ENCODE measurements at regions not wholly inside any gene's neighbourhood (a gene's known extent, or its start where the extent isn't known, plus 50 kb on each side); places are given as distances from the start of the nearest gene placed in this dataset.

DNA sequence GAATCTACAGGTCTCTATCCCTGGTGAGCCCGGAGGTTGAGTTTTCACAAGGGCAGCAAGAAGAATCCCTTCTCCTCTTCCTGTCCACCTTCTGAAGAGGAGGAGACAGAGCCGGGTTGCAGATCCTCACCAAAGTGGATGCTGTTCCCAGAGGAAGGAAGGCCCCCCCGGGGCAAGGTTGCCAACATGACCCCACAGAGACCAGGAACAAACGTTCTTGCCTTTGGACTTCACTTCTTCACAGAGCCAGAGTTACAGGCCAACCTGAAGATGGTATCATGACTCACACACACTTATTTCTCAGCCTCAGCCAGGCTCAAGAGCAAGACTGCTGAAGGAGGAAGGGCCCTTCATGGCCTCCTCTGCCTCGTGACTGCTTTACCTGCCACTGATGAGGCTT lies 384.3 kb downstream of the CD83 start:
- ChIA-PET POLR2A (no interaction called here), CTCF (ENCODE audit: low intra/inter-chr PET ratio, low total read pairs) (no interaction called here)
- Histone ChIP-seq H3K4me2 (ENCODE audit: low read depth, low read length) (no peak overlapping the region), H3K27me3 (ENCODE audit: control insufficient read depth in 1 of 2, insufficient read depth in 2 of 2, low read length in 2 of 2) (no peaks in the 10 kb centered on the region), H3K4me1 (ENCODE audit: insufficient read depth, low read length) (no peaks in the 10 kb centered on the region), H2AFZ (ENCODE audit: low read length) (no peak overlapping the region), H3K36me3 (replicated peaks in 1 of 2; ENCODE audit: control insufficient read depth in 1 of 2, insufficient read depth in 2 of 2, low read length in 2 of 2) (no peaks in the 10 kb centered on the region), H3K27ac (ENCODE audit: extremely low read length, insufficient read depth, low read length) (no peak overlapping the region), H3K79me2 (ENCODE audit: insufficient read depth, low read length) (no peaks in the 10 kb centered on the region), H4K20me1 (ENCODE audit: insufficient read depth, low read length) (no peaks in the 10 kb centered on the region), H3K9ac (ENCODE audit: insufficient read depth, low read depth, low read length) (no peak overlapping the region), H3K9me3 (ENCODE audit: low read length) (no peaks in the 10 kb centered on the region), H3K4me3 (replicated peaks in 1 of 3; ENCODE audit: insufficient read depth in 1 of 3, low read depth in 2 of 3, low read length in 3 of 3) (no peak overlapping the region)
- 23% methylated on average over 4 of the region's 5 CpGs for WGBS (ENCODE audit: low lambda C conversion rate)
- no peak for DNase-seq (ENCODE audit: low spot score)
- no TSS peak for BruUV-seq (replicated peaks)
- in situ Hi-C loops (cut with HindIII; ENCODE audit: extremely low pct_ligation_motif_present, low pct_unique_long_range_greater_than_20kb), result no loop called here
- FAIRE-seq, result no peak
- intact Hi-C loops (cut with micrococcal nuclease; ENCODE audit: unreplicated experiment), result no loop called here
- ATAC-seq, result no peak
- TF ChIP-seq ZNF337 (CRISPR knock-in tag; IDR thresholded peaks at IDR 0.05; ENCODE audit: borderline replicate concordance, low read depth) (no peak), BRD4 (CRISPR knock-in tag; IDR thresholded peaks at IDR 0.05) (no peak), MEF2D (CRISPR knock-in tag; IDR thresholded peaks at IDR 0.05) (no peak), NFAT5 (CRISPR knock-in tag; IDR thresholded peaks at IDR 0.05) (no peak), ZNF230 (CRISPR knock-in tag; IDR thresholded peaks at IDR 0.05) (no peak), ZNF44 (CRISPR knock-in tag; IDR thresholded peaks at IDR 0.05) (no peak), ZSCAN20 (CRISPR knock-in tag; IDR thresholded peaks at IDR 0.05; ENCODE audit: borderline replicate concordance) (no peak), SNAPC4 (CRISPR knock-in tag; IDR thresholded peaks at IDR 0.05) (no peak), CBX2 (IDR thresholded peaks at IDR 0.05; ENCODE audit: low read depth, low read length) (no peak), CBX2 (CRISPR knock-in tag; IDR thresholded peaks at IDR 0.05; ENCODE audit: low read depth) (no peak), ELF3 (CRISPR knock-in tag; IDR thresholded peaks at IDR 0.05) (no peak)
- TF ChIP-seq, protein P1, sequence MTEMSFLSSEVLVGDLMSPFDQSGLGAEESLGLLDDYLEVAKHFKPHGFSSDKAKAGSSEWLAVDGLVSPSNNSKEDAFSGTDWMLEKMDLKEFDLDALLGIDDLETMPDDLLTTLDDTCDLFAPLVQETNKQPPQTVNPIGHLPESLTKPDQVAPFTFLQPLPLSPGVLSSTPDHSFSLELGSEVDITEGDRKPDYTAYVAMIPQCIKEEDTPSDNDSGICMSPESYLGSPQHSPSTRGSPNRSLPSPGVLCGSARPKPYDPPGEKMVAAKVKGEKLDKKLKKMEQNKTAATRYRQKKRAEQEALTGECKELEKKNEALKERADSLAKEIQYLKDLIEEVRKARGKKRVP (CRISPR knock-in tag; IDR thresholded peaks at IDR 0.05), result no peak
- TF ChIP-seq, protein P2, sequence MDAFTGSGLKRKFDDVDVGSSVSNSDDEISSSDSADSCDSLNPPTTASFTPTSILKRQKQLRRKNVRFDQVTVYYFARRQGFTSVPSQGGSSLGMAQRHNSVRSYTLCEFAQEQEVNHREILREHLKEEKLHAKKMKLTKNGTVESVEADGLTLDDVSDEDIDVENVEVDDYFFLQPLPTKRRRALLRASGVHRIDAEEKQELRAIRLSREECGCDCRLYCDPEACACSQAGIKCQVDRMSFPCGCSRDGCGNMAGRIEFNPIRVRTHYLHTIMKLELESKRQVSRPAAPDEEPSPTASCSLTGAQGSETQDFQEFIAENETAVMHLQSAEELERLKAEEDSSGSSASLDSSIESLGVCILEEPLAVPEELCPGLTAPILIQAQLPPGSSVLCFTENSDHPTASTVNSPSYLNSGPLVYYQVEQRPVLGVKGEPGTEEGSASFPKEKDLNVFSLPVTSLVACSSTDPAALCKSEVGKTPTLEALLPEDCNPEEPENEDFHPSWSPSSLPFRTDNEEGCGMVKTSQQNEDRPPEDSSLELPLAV (CRISPR knock-in tag; conservative IDR thresholded peaks at IDR 0.05; ENCODE audit: low read depth), result no peak

All from HepG2 (cell line).